ENCODE measurements at regions not wholly inside any gene's neighbourhood (a gene's known extent, or its start where the extent isn't known, plus 50 kb on each side); places are given as distances from the start of the nearest gene placed in this dataset.
A peak's percentile ranks its signal among the peaks of the same experiment; 100 is the strongest.

GRCh38 chr13:79196366-79196765 lies 209.7 kb downstream of the RBM26 start:
- Histone ChIP-seq H3K9ac (ENCODE audit: low read depth, low read length, poor library complexity, severe bottlenecking) (no peak overlapping the region), H4K20me1 (ENCODE audit: insufficient read depth, low read length, poor library complexity, severe bottlenecking) (no peaks in the 10 kb centered on the region), H3K36me3 (ENCODE audit: insufficient read depth, low read length) (no peaks in the 10 kb centered on the region), H3K27me3 (ENCODE audit: insufficient read depth, low read length, poor library complexity, severe bottlenecking) (no peaks in the 10 kb centered on the region), H3K79me2 (ENCODE audit: insufficient read depth, low read length) (no peaks in the 10 kb centered on the region), H3K9me3 (ENCODE audit: insufficient read depth, low read depth, low read length) (no peaks in the 10 kb centered on the region), H3K9me2 (replicated peaks; ENCODE audit: low read depth, low read length) (no peaks in the 10 kb centered on the region), H3K4me1 (ENCODE audit: insufficient read depth, low read length, poor library complexity, severe bottlenecking) (peaks cover 54% of the 10 kb centered on the region), H3K4me3 (ENCODE audit: low read length, poor library complexity, severe bottlenecking) (no peak overlapping the region), H2AFZ (ENCODE audit: low read length) (no peak overlapping the region), H3K4me2 (ENCODE audit: low read depth, low read length, poor library complexity, severe bottlenecking) (no peak overlapping the region), H3F3A (ENCODE audit: low read depth) (0 out of 2 replicates have a peak, but pooled peaks cover 4% of the 10 kb centered on the region)
- no peak for TF ChIP-seq CTCF (conservative IDR thresholded peaks at IDR 0.05; ENCODE audit: low read length)
- no peak for TF ChIP-seq EZH2phosphoT487 (IDR thresholded peaks at IDR 0.05; ENCODE audit: borderline replicate concordance)

- peaks cover 66% of the 10 kb centered on the region for H3K4me1 ChIP-seq (ENCODE audit: insufficient read depth, low read length, poor library complexity, severe bottlenecking)
- H3K9me2 ChIP-seq (replicated peaks; ENCODE audit: low read depth, low read length): no peaks in the 10 kb centered on the region
- no peaks in the 10 kb centered on the region for H3K36me3 ChIP-seq (ENCODE audit: insufficient read depth, low read length)
- no peaks in the 10 kb centered on the region for H3K27me3 ChIP-seq (ENCODE audit: insufficient read depth, low read length, poor library complexity, severe bottlenecking)
- H2AFZ ChIP-seq (ENCODE audit: low read length): no peak overlapping the region
- H3K79me2 ChIP-seq (ENCODE audit: insufficient read depth, low read length): no peaks in the 10 kb centered on the region
- H3K4me3 ChIP-seq (ENCODE audit: low read length, poor library complexity, severe bottlenecking): peak overlapping the region; percentile 58
- H3K4me2 ChIP-seq (ENCODE audit: low read depth, low read length, poor library complexity, severe bottlenecking): peak overlapping the region; percentile 65
- no peaks in the 10 kb centered on the region for H3K9me3 ChIP-seq (ENCODE audit: insufficient read depth, low read depth, low read length)
- H4K20me1 ChIP-seq (ENCODE audit: insufficient read depth, low read length, poor library complexity, severe bottlenecking): no peaks in the 10 kb centered on the region
- H3F3A ChIP-seq (ENCODE audit: low read depth): 0 out of 2 replicates have a peak, but pooled peaks cover 4% of the 10 kb centered on the region
- TF ChIP-seq CTCF (conservative IDR thresholded peaks at IDR 0.05; ENCODE audit: low read length): no peak
- no peak for TF ChIP-seq EZH2phosphoT487 (IDR thresholded peaks at IDR 0.05; ENCODE audit: borderline replicate concordance)
- no peak overlapping the region for H3K9ac ChIP-seq (ENCODE audit: low read depth, low read length, poor library complexity, severe bottlenecking)
These were observed 211.3 kb downstream of the RBM26 start for GRCh38 chr13:79194727-79195126.

GRCh38 chr13:79194272-79194671 lies 211.8 kb downstream of the RBM26 start:
- no peaks in the 10 kb centered on the region for H4K20me1 ChIP-seq (ENCODE audit: insufficient read depth, low read length, poor library complexity, severe bottlenecking)
- H3K4me3 ChIP-seq (ENCODE audit: low read length, poor library complexity, severe bottlenecking): peak overlapping the region; percentile 58
- H3K4me1 ChIP-seq (ENCODE audit: insufficient read depth, low read length, poor library complexity, severe bottlenecking): peaks cover 66% of the 10 kb centered on the region
- H3K9me3 ChIP-seq (ENCODE audit: insufficient read depth, low read depth, low read length): no peaks in the 10 kb centered on the region
- H3K79me2 ChIP-seq (ENCODE audit: insufficient read depth, low read length): no peaks in the 10 kb centered on the region
- no peak overlapping the region for H2AFZ ChIP-seq (ENCODE audit: low read length)
- no peaks in the 10 kb centered on the region for H3K9me2 ChIP-seq (replicated peaks; ENCODE audit: low read depth, low read length)
- H3K36me3 ChIP-seq (ENCODE audit: insufficient read depth, low read length): no peaks in the 10 kb centered on the region
- H3F3A ChIP-seq (ENCODE audit: low read depth): 0 out of 2 replicates have a peak, but pooled peaks cover 4% of the 10 kb centered on the region
- peak overlapping the region; percentile 65 for H3K4me2 ChIP-seq (ENCODE audit: low read depth, low read length, poor library complexity, severe bottlenecking)
- H3K9ac ChIP-seq (ENCODE audit: low read depth, low read length, poor library complexity, severe bottlenecking): no peak overlapping the region
- TF ChIP-seq EZH2phosphoT487 (IDR thresholded peaks at IDR 0.05; ENCODE audit: borderline replicate concordance) (no peak), CTCF (conservative IDR thresholded peaks at IDR 0.05; ENCODE audit: low read length) (no peak)
- H3K27me3 ChIP-seq (ENCODE audit: insufficient read depth, low read length, poor library complexity, severe bottlenecking): no peaks in the 10 kb centered on the region
